Trophoblast cell (in vitro differentiated cells and primary cell): ENCODE measurements at regions not wholly inside any gene's neighbourhood (a gene's known extent, or its start where the extent isn't known, plus 50 kb on each side); places are given as distances from the start of the nearest gene placed in this dataset.

Source experiments
- DNase-seq, 2 donors: peaks; one replicate each; pipeline ENCODE4 v3.0.0-alpha.2; 2016
- H2AFZ ChIP-seq: 2 replicates; pipeline ENCODE4 v1.6.1; 2013; ENCODE audit warnings: low read length, moderate library complexity, mild to moderate bottlenecking; ENCODE audit not compliant: insufficient read depth, poor library complexity
- H2AK5ac ChIP-seq: 2 replicates; pipeline ENCODE4 v1.6.1; 2013; ENCODE audit warnings: mild to moderate bottlenecking, low read length
- H2BK120ac ChIP-seq: 2 replicates; pipeline ENCODE4 v1.6.1; 2013; ENCODE audit warnings: low read length, mild to moderate bottlenecking, moderate library complexity; ENCODE audit not compliant: insufficient read depth, poor library complexity
- H2BK12ac ChIP-seq: 2 replicates; pipeline ENCODE4 v1.6.1; 2013; ENCODE audit warnings: mild to moderate bottlenecking, low read length, moderate library complexity
- H2BK5ac ChIP-seq: 2 replicates; pipeline ENCODE4 v1.6.1; 2013; ENCODE audit warnings: low read length, low read depth, moderate library complexity, mild to moderate bottlenecking; ENCODE audit not compliant: poor library complexity
- H3K14ac ChIP-seq: 2 replicates; pipeline ENCODE4 v1.6.1; 2013; ENCODE audit warnings: mild to moderate bottlenecking, low read length
- H3K18ac ChIP-seq: 2 replicates; pipeline ENCODE4 v1.6.1; 2013; ENCODE audit warnings: mild to moderate bottlenecking, low read length
- H3K23ac ChIP-seq: 2 replicates; pipeline ENCODE4 v1.6.1; 2013; ENCODE audit warnings: low read length
- H3K27ac ChIP-seq: 2 replicates; pipeline ENCODE4 v1.5.1; 2013; ENCODE audit warnings: low read depth, mild to moderate bottlenecking, inconsistent platforms, low read length, moderate library complexity
- H3K27me3 ChIP-seq: 2 replicates; pipeline ENCODE4 v1.6.1; 2013; ENCODE audit warnings: inconsistent platforms, mild to moderate bottlenecking, low read length, moderate library complexity; ENCODE audit not compliant: insufficient read depth
- H3K36me3 ChIP-seq, 2 experiments: 1 replicate in 1 of 2; 2 replicates in 1 of 2; pipeline ENCODE4 v1.6.1; 2013; ENCODE audit warnings: low read length in 2 of 2, mild to moderate bottlenecking in 2 of 2, moderate library complexity in 1 of 2; ENCODE audit not compliant: insufficient read depth in 2 of 2, control insufficient read depth in 1 of 2
- H3K4ac ChIP-seq: 2 replicates; pipeline ENCODE4 v1.6.1; 2013; ENCODE audit warnings: low read depth, mild to moderate bottlenecking, low read length, moderate library complexity
- H3K4me1 ChIP-seq, 2 experiments: 1 replicate in 1 of 2; 2 replicates in 1 of 2; pipeline ENCODE4 v1.6.1; 2013; ENCODE audit warnings: low read length in 2 of 2, mild to moderate bottlenecking in 2 of 2, moderate library complexity in 1 of 2; ENCODE audit not compliant: insufficient read depth in 2 of 2, control insufficient read depth in 1 of 2
- H3K4me2 ChIP-seq: 2 replicates; pipeline ENCODE4 v1.6.1; 2013; ENCODE audit warnings: inconsistent platforms, mild to moderate bottlenecking, low read length, moderate library complexity
- H3K4me3 ChIP-seq: 2 replicates; pipeline ENCODE4 v1.5.1; 2013; ENCODE audit warnings: mild to moderate bottlenecking, low read depth, low read length, inconsistent platforms
- H3K79me1 ChIP-seq: one replicate; pipeline ENCODE4 v1.6.1; 2013; ENCODE audit warnings: low read length
- H3K79me2 ChIP-seq: 2 replicates; pipeline ENCODE4 v1.6.1; 2013; ENCODE audit warnings: low read length, mild to moderate bottlenecking; ENCODE audit not compliant: control insufficient read depth, insufficient read depth, poor library complexity
- H3K9ac ChIP-seq: 2 replicates; pipeline ENCODE4 v1.6.1; 2013; ENCODE audit warnings: mild to moderate bottlenecking, low read length
- H3K9me3 ChIP-seq: 2 replicates; pipeline ENCODE4 v1.6.1; 2013; ENCODE audit warnings: low read depth, mild to moderate bottlenecking, control low read depth, inconsistent platforms, low read length; ENCODE audit not compliant: insufficient read depth
- H4K12ac ChIP-seq: 2 replicates; pipeline ENCODE4 v1.6.1; 2013; ENCODE audit warnings: low read depth, mild to moderate bottlenecking, low read length, moderate library complexity
- H4K8ac ChIP-seq: 2 replicates; pipeline ENCODE4 v1.6.1; 2013; ENCODE audit warnings: low read depth, mild to moderate bottlenecking, low read length, moderate library complexity
- H4K91ac ChIP-seq: one replicate; pipeline ENCODE4 v1.6.1; 2013; ENCODE audit warnings: low read depth, mild to moderate bottlenecking, low read length, moderate library complexity
- WGBS: extraction: QIAGEN DNeasy Blood & Tissue Kit; methylation state at CpG from one replicate; pipeline ENCODE4 v1.1.7; 2013; ENCODE audit warnings: missing lambda C conversion rate; ENCODE audit not compliant: insufficient read length, insufficient coverage; ENCODE audit errors: extremely low coverage; 5-methylcytosine and 5-hydroxymethylcytosine counted together

GRCh38 chr18:78740876-78741275 lies 238.7 kb upstream of the SALL3 start:
- no peaks in the 10 kb centered on the region for H3K36me3 ChIP-seq
- no peak overlapping the region for H3K23ac ChIP-seq
- no peak overlapping the region for H3K9ac ChIP-seq
- no peak for DNase-seq
- H2BK12ac ChIP-seq: no peak overlapping the region
- H2BK5ac ChIP-seq: no peak overlapping the region
- no peak overlapping the region for H2AK5ac ChIP-seq
- no peak overlapping the region for H3K4ac ChIP-seq
- peaks cover 8% of the 10 kb centered on the region for H3K9me3 ChIP-seq
- H3K4me3 ChIP-seq: no peak overlapping the region
- no CpG with 5 or more reads among the region's 13 CpGs for WGBS
- no peak overlapping the region for H3K4me2 ChIP-seq
- no peak overlapping the region for H2BK120ac ChIP-seq
- no peak overlapping the region for H3K27ac ChIP-seq
- H3K27me3 ChIP-seq: no peaks in the 10 kb centered on the region
- no peak overlapping the region for H3K18ac ChIP-seq
- H3K4me1 ChIP-seq: no peaks in the 10 kb centered on the region
- H4K8ac ChIP-seq: no peak overlapping the region
- no peak overlapping the region for H4K91ac ChIP-seq
- H3K79me2 ChIP-seq: no peaks in the 10 kb centered on the region
- H3K79me1 ChIP-seq: no peaks in the 10 kb centered on the region
- H4K12ac ChIP-seq: no peak overlapping the region
- no peak overlapping the region for H3K14ac ChIP-seq
- no peak overlapping the region for H2AFZ ChIP-seq

- no CpG with 5 or more reads among the region's 30 CpGs for WGBS
- Histone ChIP-seq H4K91ac (no peak overlapping the region), H2AK5ac (no peak overlapping the region), H3K4me1 (no peaks in the 10 kb centered on the region), H3K79me2 (no peaks in the 10 kb centered on the region), H2BK12ac (no peak overlapping the region), H3K4ac (no peak overlapping the region), H4K12ac (no peak overlapping the region), H3K9ac (no peak overlapping the region), H4K8ac (no peak overlapping the region), H2BK120ac (no peak overlapping the region), H3K27me3 (no peaks in the 10 kb centered on the region), H3K14ac (no peak overlapping the region), H3K9me3 (peaks cover 6% of the 10 kb centered on the region), H3K27ac (no peak overlapping the region), H3K79me1 (no peaks in the 10 kb centered on the region), H3K4me3 (no peak overlapping the region), H3K18ac (no peak overlapping the region), H3K4me2 (no peak overlapping the region), H3K36me3 (no peaks in the 10 kb centered on the region), H2AFZ (no peak overlapping the region), H3K23ac (no peak overlapping the region), H2BK5ac (no peak overlapping the region)
- no peak for DNase-seq
These were observed 238.0 kb upstream of the SALL3 start for GRCh38 chr18:78741381-78742217.

DNA sequence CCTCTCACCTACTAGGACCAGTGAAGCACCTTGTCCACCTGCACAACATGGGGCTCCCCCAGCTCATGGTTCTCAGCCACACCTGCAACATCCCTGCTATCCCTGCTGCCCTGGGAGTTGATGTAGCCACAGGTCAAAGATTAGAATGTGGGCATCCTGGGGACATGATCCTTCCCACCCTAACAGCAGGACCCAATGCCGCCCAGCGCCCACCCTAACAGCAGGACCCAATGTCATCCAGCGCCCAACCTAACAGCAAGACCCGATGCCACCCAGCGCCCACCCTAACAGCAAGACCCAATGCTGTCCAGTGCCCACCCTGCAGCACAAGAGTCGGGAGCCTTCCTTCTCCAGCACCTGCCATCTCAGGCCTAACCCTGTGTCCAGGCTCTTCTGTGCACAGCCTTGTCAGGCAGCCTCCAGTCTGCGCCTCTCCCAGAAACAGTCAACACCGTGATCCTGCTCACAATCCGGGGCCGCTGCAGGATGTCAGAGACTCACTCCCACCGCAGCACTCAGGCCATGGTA lies 237.3 kb upstream of the SALL3 start:
- Histone ChIP-seq H3K9ac (no peak overlapping the region), H3K18ac (no peak overlapping the region), H3K4me3 (no peak overlapping the region), H2BK12ac (no peak overlapping the region), H3K4ac (no peak overlapping the region), H2AFZ (no peak overlapping the region), H3K79me2 (no peaks in the 10 kb centered on the region), H3K4me1 (no peaks in the 10 kb centered on the region), H2AK5ac (no peak overlapping the region), H4K8ac (no peak overlapping the region), H3K23ac (no peak overlapping the region), H3K9me3 (peaks cover 6% of the 10 kb centered on the region), H3K79me1 (no peaks in the 10 kb centered on the region), H4K12ac (no peak overlapping the region), H2BK120ac (no peak overlapping the region), H3K27ac (no peak overlapping the region), H3K4me2 (no peak overlapping the region), H3K36me3 (no peaks in the 10 kb centered on the region), H2BK5ac (no peak overlapping the region), H3K27me3 (no peaks in the 10 kb centered on the region), H3K14ac (no peak overlapping the region), H4K91ac (no peak overlapping the region)
- no peak for DNase-seq
- no CpG with 5 or more reads among the region's 11 CpGs for WGBS

GRCh38 chr18:78743078-78743477 lies 236.5 kb upstream of the SALL3 start:
- Histone ChIP-seq H3K4me1 (no peaks in the 10 kb centered on the region), H4K8ac (no peak overlapping the region), H3K4me2 (no peak overlapping the region), H3K18ac (no peak overlapping the region), H3K79me2 (no peaks in the 10 kb centered on the region), H2BK12ac (no peak overlapping the region), H3K9me3 (peaks cover 6% of the 10 kb centered on the region), H2BK5ac (no peak overlapping the region), H3K9ac (no peak overlapping the region), H2AK5ac (no peak overlapping the region), H3K4me3 (no peak overlapping the region), H3K23ac (no peak overlapping the region), H4K91ac (no peak overlapping the region), H2AFZ (no peak overlapping the region), H3K36me3 (no peaks in the 10 kb centered on the region), H4K12ac (no peak overlapping the region), H3K14ac (no peak overlapping the region), H2BK120ac (no peak overlapping the region), H3K27ac (no peak overlapping the region), H3K79me1 (no peaks in the 10 kb centered on the region), H3K4ac (no peak overlapping the region), H3K27me3 (no peaks in the 10 kb centered on the region)
- no CpG with 5 or more reads among the region's 9 CpGs for WGBS
- no peak for DNase-seq
